ENCODE measurements at regions not wholly inside any gene's neighbourhood (a gene's known extent, or its start where the extent isn't known, plus 50 kb on each side); places are given as distances from the start of the nearest gene placed in this dataset.

DNA sequence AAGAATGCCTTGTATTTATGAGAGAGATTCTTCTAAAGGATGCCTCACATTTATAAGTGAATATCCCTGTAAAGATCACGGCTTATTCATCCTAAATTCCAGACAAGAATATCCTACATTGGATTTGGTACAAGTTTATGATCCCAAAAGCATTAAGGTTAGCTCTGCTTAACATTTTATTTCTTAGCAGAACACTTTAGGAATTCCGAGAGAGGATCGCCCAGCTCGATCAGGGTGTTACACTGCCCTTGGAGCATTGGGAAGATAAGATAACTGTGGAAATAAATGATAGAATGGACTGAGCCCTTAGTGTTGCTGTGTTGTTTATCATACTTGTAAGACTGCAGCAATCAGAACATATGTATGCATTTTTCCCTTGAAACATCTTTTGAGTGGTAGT lies 223.0 kb upstream of the CDIN1 start:
- Histone ChIP-seq H3K18ac (ENCODE audit: insufficient read length, low read depth, low read length) (no peak overlapping the region), H3T11ph (ENCODE audit: low read length) (no peak overlapping the region), H4K20me1 (ENCODE audit: control insufficient read depth, insufficient read depth, insufficient read length) (no peaks in the 10 kb centered on the region), H3K4me1 (ENCODE audit: insufficient read depth, low read length) (no peaks in the 10 kb centered on the region), H3K4ac (ENCODE audit: low read depth, low read length) (no peak overlapping the region), H3K4me2 (ENCODE audit: insufficient read depth, insufficient read length, low read length) (no peak overlapping the region), H3K23ac (ENCODE audit: insufficient read length, low read depth, low read length) (no peak overlapping the region), H3K79me1 (ENCODE audit: insufficient read depth, low read depth, low read length, poor library complexity, severe bottlenecking) (no peaks in the 10 kb centered on the region), H4K8ac (replicated peaks; ENCODE audit: insufficient read length, low read depth, low read length) (no peak overlapping the region), H2BK120ac (ENCODE audit: low read depth, low read length, poor library complexity, severe bottlenecking) (no peak overlapping the region), H4K91ac (ENCODE audit: insufficient read length, low read depth, low read length) (no peak overlapping the region), H3K56ac (ENCODE audit: insufficient read length, low read depth, low read length) (no peak overlapping the region), H2BK15ac (ENCODE audit: low read depth, low read length) (no peak overlapping the region), H3K79me2 (ENCODE audit: insufficient read depth, low read length) (no peaks in the 10 kb centered on the region), H2AFZ (ENCODE audit: low read length) (no peak overlapping the region), H2AK5ac (ENCODE audit: insufficient read length, low read length) (no peak overlapping the region), H3K9me3 (ENCODE audit: control insufficient read depth, low read depth, low read length) (no peaks in the 10 kb centered on the region), H3K23me2 (ENCODE audit: insufficient read length, low read depth, low read length, poor library complexity, severe bottlenecking) (no peaks in the 10 kb centered on the region), H3K27ac (ENCODE audit: insufficient read length, low read depth, low read length) (no peak overlapping the region), H3K9ac (ENCODE audit: extremely low read depth, insufficient read length, low read length) (no peak overlapping the region), H3K14ac (ENCODE audit: insufficient read depth, low read length) (no peak overlapping the region), H2BK12ac (ENCODE audit: insufficient read length, low read depth, low read length) (no peak overlapping the region), H4K5ac (ENCODE audit: insufficient read length, low read depth, low read length) (no peak overlapping the region), H2BK20ac (ENCODE audit: low read depth, low read length, poor library complexity, severe bottlenecking) (no peak overlapping the region), H3K27me3 (ENCODE audit: insufficient read depth, low read length) (no peaks in the 10 kb centered on the region), H2BK5ac (ENCODE audit: insufficient read length, low read length) (no peak overlapping the region)
- H3K9me3 Mint-ChIP-seq: no peaks in the 10 kb centered on the region
- TF ChIP-seq, protein P1, sequence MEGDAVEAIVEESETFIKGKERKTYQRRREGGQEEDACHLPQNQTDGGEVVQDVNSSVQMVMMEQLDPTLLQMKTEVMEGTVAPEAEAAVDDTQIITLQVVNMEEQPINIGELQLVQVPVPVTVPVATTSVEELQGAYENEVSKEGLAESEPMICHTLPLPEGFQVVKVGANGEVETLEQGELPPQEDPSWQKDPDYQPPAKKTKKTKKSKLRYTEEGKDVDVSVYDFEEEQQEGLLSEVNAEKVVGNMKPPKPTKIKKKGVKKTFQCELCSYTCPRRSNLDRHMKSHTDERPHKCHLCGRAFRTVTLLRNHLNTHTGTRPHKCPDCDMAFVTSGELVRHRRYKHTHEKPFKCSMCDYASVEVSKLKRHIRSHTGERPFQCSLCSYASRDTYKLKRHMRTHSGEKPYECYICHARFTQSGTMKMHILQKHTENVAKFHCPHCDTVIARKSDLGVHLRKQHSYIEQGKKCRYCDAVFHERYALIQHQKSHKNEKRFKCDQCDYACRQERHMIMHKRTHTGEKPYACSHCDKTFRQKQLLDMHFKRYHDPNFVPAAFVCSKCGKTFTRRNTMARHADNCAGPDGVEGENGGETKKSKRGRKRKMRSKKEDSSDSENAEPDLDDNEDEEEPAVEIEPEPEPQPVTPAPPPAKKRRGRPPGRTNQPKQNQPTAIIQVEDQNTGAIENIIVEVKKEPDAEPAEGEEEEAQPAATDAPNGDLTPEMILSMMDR (conservative IDR thresholded peaks at IDR 0.05): no peak
- H3K36me3 Mint-ChIP-seq (ENCODE audit: insufficient read depth in 1 of 3, low read depth in 3 of 3): no peaks in the 10 kb centered on the region
- no peak overlapping the region for H3K4me3 Mint-ChIP-seq
- H3K27ac Mint-ChIP-seq: no peak overlapping the region
- H3K4me1 Mint-ChIP-seq: no peaks in the 10 kb centered on the region
- no peak for DNase-seq
- H3K27me3 Mint-ChIP-seq (ENCODE audit: low read depth): no peaks in the 10 kb centered on the region
- WGBS (ENCODE audit: extremely low coverage, insufficient read length, low lambda C conversion rate): no CpG with 5 or more reads among the region's 4 CpGs

Measured in H9 (cell line).